ENCODE measurements at regions not wholly inside any gene's neighbourhood (a gene's known extent, or its start where the extent isn't known, plus 50 kb on each side); places are given as distances from the start of the nearest gene placed in this dataset.
"Not testable (repeated sequence)": the region's sequence is repeated elsewhere in the genome, so short reads cannot be mapped to it uniquely, and the experiment has no call there.

GRCh38 chr4:124828382-124828781, 115.8 kb upstream of the ANKRD50 start:
- Histone ChIP-seq H3K36me3 (ENCODE audit: insufficient read depth, insufficient read length, low read length) (no peaks in the 10 kb centered on the region), H3K4me1 (ENCODE audit: insufficient read depth, insufficient read length) (no peaks in the 10 kb centered on the region), H3K9me3 (ENCODE audit: insufficient read depth, low read length) (no peaks in the 10 kb centered on the region), H3K4me3 (ENCODE audit: insufficient read length, low read depth) (no peak overlapping the region), H3K27me3 (ENCODE audit: insufficient read depth, insufficient read length) (no peaks in the 10 kb centered on the region), H3K9ac (ENCODE audit: insufficient read length, low read depth) (no peak overlapping the region)
- DNase-seq (ENCODE audit: low read depth, low spot score): no peak
- TF ChIP-seq ZNF274 (IDR thresholded peaks at IDR 0.05; ENCODE audit: low read depth, low read length) (no peak), SUZ12 (IDR thresholded peaks at IDR 0.05; ENCODE audit: extremely low read depth, insufficient read depth, insufficient read length) (no peak), YY1 (IDR thresholded peaks at IDR 0.05; ENCODE audit: insufficient read depth, insufficient read length) (no peak)

- Histone ChIP-seq H3K9me3 (ENCODE audit: insufficient read depth, low read length) (no peaks in the 10 kb centered on the region), H3K4me3 (ENCODE audit: insufficient read length, low read depth) (no peak overlapping the region), H3K36me3 (ENCODE audit: insufficient read depth, insufficient read length, low read length) (no peaks in the 10 kb centered on the region), H3K4me1 (ENCODE audit: insufficient read depth, insufficient read length) (no peaks in the 10 kb centered on the region), H3K27me3 (ENCODE audit: insufficient read depth, insufficient read length) (no peaks in the 10 kb centered on the region), H3K9ac (ENCODE audit: insufficient read length, low read depth) (no peak overlapping the region)
- TF ChIP-seq SUZ12 (IDR thresholded peaks at IDR 0.05; ENCODE audit: extremely low read depth, insufficient read depth, insufficient read length) (no peak), ZNF274 (IDR thresholded peaks at IDR 0.05; ENCODE audit: low read depth, low read length) (no peak), YY1 (IDR thresholded peaks at IDR 0.05; ENCODE audit: insufficient read depth, insufficient read length) (no peak)
- DNase-seq (ENCODE audit: low read depth, low spot score): no peak
These were observed 105.0 kb upstream of the ANKRD50 start for GRCh38 chr4:124817531-124817930.

- not testable (repeated sequence) for H3K4me3 ChIP-seq (ENCODE audit: insufficient read length, low read depth); H3K36me3 ChIP-seq (ENCODE audit: insufficient read depth, insufficient read length, low read length); H3K4me1 ChIP-seq (ENCODE audit: insufficient read depth, insufficient read length); H3K9ac ChIP-seq (ENCODE audit: insufficient read length, low read depth); DNase-seq (ENCODE audit: low read depth, low spot score); H3K9me3 ChIP-seq (ENCODE audit: insufficient read depth, low read length); H3K27me3 ChIP-seq (ENCODE audit: insufficient read depth, insufficient read length)
These were observed 99.7 kb upstream of the ANKRD50 start for GRCh38 chr4:124812203-124812602.

- TF ChIP-seq ZNF274 (IDR thresholded peaks at IDR 0.05; ENCODE audit: low read depth, low read length) (no peak), YY1 (IDR thresholded peaks at IDR 0.05; ENCODE audit: insufficient read depth, insufficient read length) (no peak), SUZ12 (IDR thresholded peaks at IDR 0.05; ENCODE audit: extremely low read depth, insufficient read depth, insufficient read length) (no peak)
- Histone ChIP-seq H3K9ac (ENCODE audit: insufficient read length, low read depth) (no peak overlapping the region), H3K27me3 (ENCODE audit: insufficient read depth, insufficient read length) (no peaks in the 10 kb centered on the region), H3K9me3 (ENCODE audit: insufficient read depth, low read length) (peaks cover 10% of the 10 kb centered on the region; the same call in 1 of the 2 replicates), H3K4me1 (ENCODE audit: insufficient read depth, insufficient read length) (no peaks in the 10 kb centered on the region), H3K4me3 (ENCODE audit: insufficient read length, low read depth) (no peak overlapping the region), H3K36me3 (ENCODE audit: insufficient read depth, insufficient read length, low read length) (no peaks in the 10 kb centered on the region)
- DNase-seq (ENCODE audit: low read depth, low spot score): no peak
These were observed 98.3 kb upstream of the ANKRD50 start for GRCh38 chr4:124810827-124811226.

DNA sequence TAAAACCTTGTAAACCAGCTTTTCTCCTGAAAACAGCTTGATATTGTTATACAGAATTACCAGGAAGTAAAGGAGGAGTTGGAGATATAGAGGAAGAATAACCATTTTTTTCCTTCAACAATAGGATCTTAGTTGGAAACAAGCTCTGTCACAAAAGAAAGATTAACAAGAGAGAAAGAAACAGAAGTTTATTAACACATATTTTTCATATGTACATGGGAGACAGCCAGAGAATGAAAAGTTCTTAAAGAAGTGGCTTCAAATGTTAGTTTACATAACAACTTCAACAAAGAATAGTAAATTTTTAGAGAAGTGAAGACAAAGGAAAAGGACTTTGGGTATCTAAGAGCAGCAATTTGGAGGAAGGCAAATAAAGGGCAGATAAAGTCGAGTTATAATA, 94.9 kb upstream of the ANKRD50 start:
- no peak for DNase-seq (ENCODE audit: low read depth, low spot score)
- TF ChIP-seq YY1 (IDR thresholded peaks at IDR 0.05; ENCODE audit: insufficient read depth, insufficient read length) (no peak), SUZ12 (IDR thresholded peaks at IDR 0.05; ENCODE audit: extremely low read depth, insufficient read depth, insufficient read length) (no peak), ZNF274 (IDR thresholded peaks at IDR 0.05; ENCODE audit: low read depth, low read length) (no peak)
- Histone ChIP-seq H3K9me3 (ENCODE audit: insufficient read depth, low read length) (peaks cover 10% of the 10 kb centered on the region; the same call in 1 of the 2 replicates), H3K36me3 (ENCODE audit: insufficient read depth, insufficient read length, low read length) (no peaks in the 10 kb centered on the region), H3K4me3 (ENCODE audit: insufficient read length, low read depth) (no peak overlapping the region), H3K9ac (ENCODE audit: insufficient read length, low read depth) (no peak overlapping the region), H3K27me3 (ENCODE audit: insufficient read depth, insufficient read length) (no peaks in the 10 kb centered on the region), H3K4me1 (ENCODE audit: insufficient read depth, insufficient read length) (no peaks in the 10 kb centered on the region)

DNA sequence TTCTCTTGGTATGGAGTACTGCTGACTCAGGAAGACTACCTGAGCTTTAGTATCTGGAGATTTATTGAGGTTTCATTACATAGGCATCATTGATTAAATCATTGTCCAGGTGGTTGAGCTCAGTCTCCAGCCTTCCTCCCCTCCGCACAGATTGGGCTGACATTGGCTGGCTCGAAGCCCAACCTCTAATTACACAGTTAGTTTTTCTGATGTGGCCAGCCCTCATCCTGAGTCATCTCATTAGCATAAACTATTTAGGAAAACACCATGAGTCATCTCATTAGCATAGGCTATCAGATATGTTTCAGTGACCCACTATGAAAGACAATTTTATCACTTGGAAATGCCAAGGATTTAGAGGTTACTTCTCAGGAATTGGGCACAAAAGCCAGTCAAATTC, 93.9 kb upstream of the ANKRD50 start:
- no peak overlapping the region for H3K4me3 ChIP-seq (ENCODE audit: insufficient read length, low read depth)
- H3K36me3 ChIP-seq (ENCODE audit: insufficient read depth, insufficient read length, low read length): no peaks in the 10 kb centered on the region
- no peak for DNase-seq (ENCODE audit: low read depth, low spot score)
- no peaks in the 10 kb centered on the region for H3K4me1 ChIP-seq (ENCODE audit: insufficient read depth, insufficient read length)
- H3K9ac ChIP-seq (ENCODE audit: insufficient read length, low read depth): no peak overlapping the region
- H3K27me3 ChIP-seq (ENCODE audit: insufficient read depth, insufficient read length): no peaks in the 10 kb centered on the region
- H3K9me3 ChIP-seq (ENCODE audit: insufficient read depth, low read length): peaks cover 5% of the 10 kb centered on the region; the same call in 1 of the 2 replicates
- TF ChIP-seq YY1 (IDR thresholded peaks at IDR 0.05; ENCODE audit: insufficient read depth, insufficient read length) (no peak), SUZ12 (IDR thresholded peaks at IDR 0.05; ENCODE audit: extremely low read depth, insufficient read depth, insufficient read length) (no peak), ZNF274 (IDR thresholded peaks at IDR 0.05; ENCODE audit: low read depth, low read length) (no peak)

DNA sequence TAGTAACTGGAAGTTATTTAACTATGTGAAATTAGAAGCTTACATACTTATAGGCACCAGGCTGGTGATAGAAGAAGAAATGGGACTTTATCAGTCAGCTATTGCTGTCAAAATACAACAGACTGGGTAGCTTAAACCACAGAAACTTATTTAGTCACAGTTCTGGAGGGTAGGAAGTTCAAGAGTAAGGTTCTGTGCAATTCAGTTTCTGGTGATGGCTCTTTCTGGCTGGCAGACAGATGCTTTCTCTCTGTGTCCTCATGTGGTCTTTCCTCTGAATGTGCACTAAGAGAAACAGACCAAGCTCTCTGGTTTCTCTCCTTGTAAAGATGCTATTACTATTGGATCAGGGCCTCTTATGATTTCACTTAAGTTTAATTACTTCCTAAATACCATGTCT, 92.1 kb upstream of the ANKRD50 start:
- TF ChIP-seq ZNF274 (IDR thresholded peaks at IDR 0.05; ENCODE audit: low read depth, low read length): no peak
- TF ChIP-seq SUZ12 (IDR thresholded peaks at IDR 0.05; ENCODE audit: extremely low read depth, insufficient read depth, insufficient read length): no peak
- no peak for TF ChIP-seq YY1 (IDR thresholded peaks at IDR 0.05; ENCODE audit: insufficient read depth, insufficient read length)
- Histone ChIP-seq H3K36me3 (ENCODE audit: insufficient read depth, insufficient read length, low read length) (no peaks in the 10 kb centered on the region), H3K27me3 (ENCODE audit: insufficient read depth, insufficient read length) (no peaks in the 10 kb centered on the region), H3K4me1 (ENCODE audit: insufficient read depth, insufficient read length) (no peaks in the 10 kb centered on the region), H3K9ac (ENCODE audit: insufficient read length, low read depth) (no peak overlapping the region), H3K4me3 (ENCODE audit: insufficient read length, low read depth) (no peak overlapping the region), H3K9me3 (ENCODE audit: insufficient read depth, low read length) (peaks cover 4% of the 10 kb centered on the region; the same call in 1 of the 2 replicates)
- no peak for DNase-seq (ENCODE audit: low read depth, low spot score)

- H3K36me3 ChIP-seq (ENCODE audit: insufficient read depth, insufficient read length, low read length): no peaks in the 10 kb centered on the region
- H3K4me3 ChIP-seq (ENCODE audit: insufficient read length, low read depth): no peak overlapping the region
- H3K4me1 ChIP-seq (ENCODE audit: insufficient read depth, insufficient read length): no peaks in the 10 kb centered on the region
- DNase-seq (ENCODE audit: low read depth, low spot score): no peak
- no peak overlapping the region for H3K9ac ChIP-seq (ENCODE audit: insufficient read length, low read depth)
- TF ChIP-seq SUZ12 (IDR thresholded peaks at IDR 0.05; ENCODE audit: extremely low read depth, insufficient read depth, insufficient read length) (no peak), ZNF274 (IDR thresholded peaks at IDR 0.05; ENCODE audit: low read depth, low read length) (no peak), YY1 (IDR thresholded peaks at IDR 0.05; ENCODE audit: insufficient read depth, insufficient read length) (no peak)
- no peaks in the 10 kb centered on the region for H3K27me3 ChIP-seq (ENCODE audit: insufficient read depth, insufficient read length)
- peaks cover 4% of the 10 kb centered on the region; the same call in 1 of the 2 replicates for H3K9me3 ChIP-seq (ENCODE audit: insufficient read depth, low read length)
These were observed 91.5 kb upstream of the ANKRD50 start for GRCh38 chr4:124804041-124804440.

All from NT2/D1 (cell line).